Fibroblast of the aortic adventitia (primary cell): ENCODE measurements at regions not wholly inside any gene's neighbourhood (a gene's known extent, or its start where the extent isn't known, plus 50 kb on each side); places are given as distances from the start of the nearest gene placed in this dataset.

Source experiments
- DNase-seq: peaks from one replicate; pipeline ENCODE4 v3.0.0-alpha.2; 2010; ENCODE audit warnings: low read depth
- H3K4me3 ChIP-seq: 2 replicates; pipeline ENCODE4 v1.5.1; 2011; ENCODE audit warnings: low read depth, mild to moderate bottlenecking, control low read depth, low read length, moderate library complexity
- TF ChIP-seq, protein P1 (sequence below): IDR thresholded peaks from 2 replicates; pipeline ENCODE4 v1.5.1; 2011; ENCODE audit warnings: mild to moderate bottlenecking, low read length, control low read depth, inconsistent platforms; ENCODE audit not compliant: insufficient read depth

DNA sequence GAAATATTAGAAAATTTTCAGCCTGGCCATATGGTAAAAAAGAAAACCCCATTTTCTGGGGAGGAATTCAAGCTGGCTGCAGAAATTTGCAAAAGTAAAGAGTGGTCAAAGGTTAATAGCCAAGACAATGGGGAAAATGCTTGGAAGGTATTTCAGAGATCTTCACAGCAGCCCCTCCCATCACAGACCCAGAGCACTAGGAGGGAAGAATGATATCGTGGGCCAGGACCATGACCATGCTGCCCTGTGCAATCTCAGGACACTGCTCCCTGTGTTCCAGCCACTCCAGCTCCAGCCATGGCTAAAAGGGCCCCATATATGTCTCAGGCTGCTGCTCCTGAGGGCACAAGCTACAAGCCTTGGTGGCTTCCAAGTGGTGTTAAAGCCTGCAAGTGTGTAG, 93.9 kb upstream of the AGAP1 start:
- TF ChIP-seq, protein P1, sequence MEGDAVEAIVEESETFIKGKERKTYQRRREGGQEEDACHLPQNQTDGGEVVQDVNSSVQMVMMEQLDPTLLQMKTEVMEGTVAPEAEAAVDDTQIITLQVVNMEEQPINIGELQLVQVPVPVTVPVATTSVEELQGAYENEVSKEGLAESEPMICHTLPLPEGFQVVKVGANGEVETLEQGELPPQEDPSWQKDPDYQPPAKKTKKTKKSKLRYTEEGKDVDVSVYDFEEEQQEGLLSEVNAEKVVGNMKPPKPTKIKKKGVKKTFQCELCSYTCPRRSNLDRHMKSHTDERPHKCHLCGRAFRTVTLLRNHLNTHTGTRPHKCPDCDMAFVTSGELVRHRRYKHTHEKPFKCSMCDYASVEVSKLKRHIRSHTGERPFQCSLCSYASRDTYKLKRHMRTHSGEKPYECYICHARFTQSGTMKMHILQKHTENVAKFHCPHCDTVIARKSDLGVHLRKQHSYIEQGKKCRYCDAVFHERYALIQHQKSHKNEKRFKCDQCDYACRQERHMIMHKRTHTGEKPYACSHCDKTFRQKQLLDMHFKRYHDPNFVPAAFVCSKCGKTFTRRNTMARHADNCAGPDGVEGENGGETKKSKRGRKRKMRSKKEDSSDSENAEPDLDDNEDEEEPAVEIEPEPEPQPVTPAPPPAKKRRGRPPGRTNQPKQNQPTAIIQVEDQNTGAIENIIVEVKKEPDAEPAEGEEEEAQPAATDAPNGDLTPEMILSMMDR: no peak
- DNase-seq: no peak
- H3K4me3 ChIP-seq: no peak overlapping the region

DNA sequence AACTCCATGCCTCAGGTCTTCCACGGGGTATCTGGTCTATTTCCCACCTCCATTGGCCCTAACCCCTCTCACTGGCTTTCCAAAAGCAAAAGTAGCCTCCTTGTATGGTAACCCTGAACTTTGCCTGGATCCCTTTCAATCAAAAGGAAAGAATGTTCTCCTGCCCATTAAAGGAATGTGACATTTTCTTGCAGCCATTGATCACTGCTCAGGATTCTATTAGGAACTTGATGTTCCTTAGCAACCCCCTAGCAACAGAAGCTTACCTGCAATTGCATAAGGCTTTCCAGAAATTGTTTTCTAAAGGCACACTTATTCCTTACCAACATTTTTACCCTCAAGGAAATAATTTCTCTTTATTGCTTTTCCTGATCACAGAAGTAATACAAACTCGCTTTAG, 91.4 kb upstream of the AGAP1 start:
- H3K4me3 ChIP-seq: no peak overlapping the region
- TF ChIP-seq, protein P1: no peak
- no peak for DNase-seq

DNA sequence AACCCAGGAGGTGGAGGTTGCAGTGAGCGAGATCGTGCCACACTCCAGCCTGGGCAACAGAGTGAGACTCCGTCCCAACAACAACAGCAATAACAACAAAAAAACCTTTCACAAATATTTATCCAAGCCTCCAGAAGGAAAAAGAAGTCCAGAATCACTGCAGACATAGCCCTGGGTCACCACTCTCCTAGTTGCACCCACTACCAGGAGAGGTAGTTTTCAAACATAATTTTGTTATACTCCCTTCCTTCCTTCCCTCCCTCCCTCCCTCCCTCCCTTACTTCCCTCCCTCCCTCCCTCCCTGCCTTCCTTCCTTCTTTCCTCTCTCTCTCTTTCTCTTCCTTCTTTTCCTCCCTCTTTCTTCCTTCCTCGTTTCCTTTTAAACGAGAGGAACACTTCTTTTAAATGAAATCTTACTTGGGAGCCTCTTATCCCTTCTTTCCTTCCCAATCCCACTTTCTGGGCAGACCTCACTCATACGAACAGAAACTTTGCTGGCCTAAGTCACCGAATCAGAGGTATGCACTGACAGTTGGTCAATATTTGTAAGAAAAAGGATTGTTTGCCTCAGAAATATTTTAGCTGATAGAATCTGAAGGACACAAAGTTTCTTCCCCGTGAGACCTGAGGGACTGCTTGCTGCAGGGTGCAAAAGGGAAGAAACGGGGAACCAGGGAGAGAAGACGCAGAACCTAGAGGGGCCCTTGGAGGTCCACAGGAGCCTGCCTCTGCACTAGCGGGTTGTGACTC, 88.1 kb upstream of the AGAP1 start:
- DNase-seq: no peak
- TF ChIP-seq, protein P1: no peak
- H3K4me3 ChIP-seq: no peak overlapping the region

DNA sequence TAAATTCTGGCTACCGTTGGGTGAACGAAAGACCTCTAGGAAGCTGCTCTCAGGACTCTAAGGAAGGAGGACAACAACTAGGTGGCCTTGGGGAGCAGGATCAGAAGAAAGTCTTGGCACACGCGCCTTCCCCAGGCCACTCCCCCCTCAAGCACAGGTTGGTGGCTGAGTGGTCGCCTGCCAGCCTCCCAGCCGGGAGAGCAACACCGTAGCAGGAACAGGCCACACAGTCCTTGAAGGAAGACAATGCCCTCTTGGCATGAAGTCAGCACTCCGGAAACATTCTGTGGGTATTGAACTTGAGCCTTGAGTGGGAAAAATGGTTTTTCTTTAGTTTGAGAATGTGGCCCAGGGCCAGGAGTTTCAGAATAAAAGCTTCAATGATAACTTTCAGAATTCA, 87.4 kb upstream of the AGAP1 start:
- TF ChIP-seq, protein P1: no peak
- no peak for DNase-seq
- H3K4me3 ChIP-seq: no peak overlapping the region

DNA sequence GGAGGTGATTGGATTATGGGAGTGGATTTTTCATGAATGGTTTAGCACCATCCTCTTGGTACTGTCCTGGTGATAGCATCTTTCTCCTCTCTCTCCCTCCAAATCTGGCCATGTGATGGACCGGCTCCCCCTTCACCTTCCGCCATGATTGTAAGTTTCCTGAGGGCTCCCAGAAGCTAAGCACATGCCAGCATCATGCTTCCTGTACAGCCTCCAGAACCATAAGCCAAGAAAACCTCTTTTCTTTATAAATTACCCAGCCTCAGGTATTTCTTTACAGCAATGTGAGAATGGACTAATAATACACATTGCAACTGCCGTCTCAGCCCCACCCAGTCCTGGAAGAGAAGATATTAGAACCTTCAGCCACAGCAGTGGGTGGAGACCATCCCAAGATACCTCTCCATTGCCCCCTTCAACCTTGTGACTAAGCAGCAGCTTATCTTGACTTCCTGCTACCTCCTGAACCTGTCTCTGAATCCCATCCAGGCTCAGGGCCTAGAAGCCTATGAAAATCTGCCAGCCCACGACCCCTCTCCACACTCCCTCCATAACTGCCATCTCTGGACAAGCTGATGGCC, 81.8 kb upstream of the AGAP1 start:
- DNase-seq: no peak
- TF ChIP-seq, protein P1: no peak
- H3K4me3 ChIP-seq: no peak overlapping the region

DNA sequence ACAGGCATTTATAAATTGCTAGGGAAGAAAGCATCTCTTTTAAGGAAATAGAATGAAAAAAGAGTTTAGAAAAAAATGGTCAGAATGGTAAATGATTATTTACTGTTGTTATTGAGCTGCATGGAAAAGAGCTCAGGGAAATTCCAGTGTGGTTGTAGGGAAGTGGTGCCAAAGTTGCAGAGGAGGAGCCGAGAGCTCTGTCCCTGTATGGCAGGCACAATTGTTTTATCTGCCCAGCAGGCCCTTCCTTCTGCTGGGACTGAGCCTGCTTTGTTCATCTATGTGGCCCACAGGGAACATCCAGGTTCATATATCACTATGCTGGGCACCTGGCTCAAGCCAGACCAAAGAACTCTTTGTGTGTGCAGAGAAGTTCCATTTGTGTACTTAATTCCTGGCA, 80.8 kb upstream of the AGAP1 start:
- TF ChIP-seq, protein P1: no peak
- DNase-seq: no peak
- H3K4me3 ChIP-seq: no peak overlapping the region
